Neural cell (in vitro differentiated cells): ENCODE measurements at regions not wholly inside any gene's neighbourhood (a gene's known extent, or its start where the extent isn't known, plus 50 kb on each side); places are given as distances from the start of the nearest gene placed in this dataset.

Source experiments
- H2AFZ ChIP-seq: fragments of 200-600, 300-800 bp; sonication (generic), shearing (Covaris generic); 2 replicates; pipeline ENCODE4 v1.6.0; 2014; ENCODE audit warnings: low read depth, mild to moderate bottlenecking, antibody characterized with exemption, low read length, moderate library complexity
- H3F3A ChIP-seq: fragments of 200-600 bp; shearing (Covaris generic); 2 replicates; pipeline ENCODE4 v1.6.1; 2016; ENCODE audit warnings: mild to moderate bottlenecking, moderate library complexity, mixed read lengths, antibody characterized with exemption, low read length; ENCODE audit not compliant: insufficient read depth, poor library complexity, severe bottlenecking
- H3K27ac ChIP-seq: fragments of 200-600, 300-800 bp; sonication (generic), shearing (Covaris generic); 2 replicates; pipeline ENCODE4 v1.5.1; 2014; ENCODE audit warnings: mild to moderate bottlenecking, low read length, moderate library complexity
- H3K27me3 ChIP-seq: fragments of 300-800, 200-600 bp; sonication (generic), shearing (Covaris generic); 2 replicates; pipeline ENCODE4 v1.6.0; 2014; ENCODE audit warnings: mild to moderate bottlenecking, low read depth, low read length, moderate library complexity; ENCODE audit not compliant: insufficient read depth
- H3K36me3 ChIP-seq: fragments of 300-800, 200-600 bp; sonication (generic), shearing (Covaris generic); 2 replicates; pipeline ENCODE4 v1.5.1; 2014; ENCODE audit warnings: mild to moderate bottlenecking, antibody characterized with exemption, low read length, moderate library complexity; ENCODE audit not compliant: insufficient read depth
- H3K4me2 ChIP-seq: fragments of 300-800, 200-600 bp; sonication (generic), shearing (Covaris generic); 2 replicates; pipeline ENCODE4 v1.6.0; 2014; ENCODE audit warnings: mild to moderate bottlenecking, low read length
- H3K4me3 ChIP-seq: fragments of 300-800, 200-600 bp; sonication (generic), shearing (Covaris generic); 2 replicates; pipeline ENCODE4 v1.5.1; 2014; ENCODE audit warnings: mild to moderate bottlenecking, low read length, moderate library complexity
- H3K79me2 ChIP-seq: fragments of 200-600 bp; shearing (Covaris generic); replicated peaks from 2 replicates; pipeline ENCODE4 v1.6.0; 2014; ENCODE audit warnings: mild to moderate bottlenecking, low read length, moderate library complexity; ENCODE audit not compliant: insufficient read depth
- H3K9ac ChIP-seq: fragments of 300-800, 200-600 bp; sonication (generic), shearing (Covaris generic); 2 replicates; pipeline ENCODE4 v1.6.1; 2016; ENCODE audit warnings: mild to moderate bottlenecking, low read length, mixed read lengths
- H3K9me2 ChIP-seq: fragments of 200-600 bp; shearing (Covaris generic); 2 replicates; pipeline ENCODE4 v1.6.1; 2016; ENCODE audit warnings: mild to moderate bottlenecking, low read length, mixed read lengths; ENCODE audit not compliant: insufficient read depth
- H3K9me3 ChIP-seq: fragments of 200-600, 300-800 bp; sonication (generic), shearing (Covaris generic); 2 replicates; pipeline ENCODE4 v1.6.1; 2016; ENCODE audit warnings: mild to moderate bottlenecking, mixed run types, low read length, moderate library complexity, mixed read lengths
- H4K20me1 ChIP-seq: fragments of 200-600 bp; shearing (Covaris generic); 2 replicates; pipeline ENCODE4 v1.6.1; 2016; ENCODE audit warnings: mild to moderate bottlenecking, mixed run types; ENCODE audit not compliant: insufficient read depth
- EP300 ChIP-seq: fragments of 450-650 bp; conservative IDR thresholded peaks from 2 replicates; pipeline ENCODE4 v1.6.1; 2014; ENCODE audit warnings: antibody characterized with exemption, mild to moderate bottlenecking, moderate library complexity; ENCODE audit not compliant: poor library complexity, severe bottlenecking
- EZH2 ChIP-seq: fragments of 200-600, 300-800 bp; shearing (Covaris generic), sonication (generic); IDR thresholded peaks from 2 replicates; pipeline ENCODE4 v1.6.1; 2014; ENCODE audit warnings: antibody characterized with exemption, low read length, borderline replicate concordance, mild to moderate bottlenecking; ENCODE audit not compliant: insufficient read depth, poor library complexity, severe bottlenecking
- MXI1 ChIP-seq: fragments of 450-650 bp; conservative IDR thresholded peaks from 2 replicates; pipeline ENCODE4 v1.6.1; 2014; ENCODE audit warnings: antibody characterized with exemption, mild to moderate bottlenecking; ENCODE audit not compliant: poor library complexity, severe bottlenecking
- POLR2AphosphoS5 ChIP-seq: IDR thresholded peaks from 2 replicates; pipeline ENCODE4 v1.6.1; 2012
- RAD21 ChIP-seq: fragments of 450-650 bp; conservative IDR thresholded peaks from 2 replicates; pipeline ENCODE4 v1.6.1; 2014; ENCODE audit warnings: antibody characterized with exemption, mild to moderate bottlenecking, moderate library complexity
- REST ChIP-seq: IDR thresholded peaks from 2 replicates; pipeline ENCODE4 v1.6.1; 2012; ENCODE audit warnings: borderline replicate concordance
- SMC3 ChIP-seq: fragments of 450-650 bp; conservative IDR thresholded peaks from 2 replicates; pipeline ENCODE4 v1.6.1; 2014; ENCODE audit warnings: antibody characterized with exemption, mild to moderate bottlenecking, moderate library complexity; ENCODE audit not compliant: poor library complexity
- TAF1 ChIP-seq: IDR thresholded peaks from 2 replicates; pipeline ENCODE4 v1.6.1; 2012; ENCODE audit warnings: low read depth
- TF ChIP-seq, protein P1 (sequence below): fragments of 450-650 bp; IDR thresholded peaks from 2 replicates; pipeline ENCODE4 v1.5.1; 2014; ENCODE audit warnings: antibody characterized with exemption, mild to moderate bottlenecking, moderate library complexity; ENCODE audit not compliant: poor library complexity, severe bottlenecking

DNA sequence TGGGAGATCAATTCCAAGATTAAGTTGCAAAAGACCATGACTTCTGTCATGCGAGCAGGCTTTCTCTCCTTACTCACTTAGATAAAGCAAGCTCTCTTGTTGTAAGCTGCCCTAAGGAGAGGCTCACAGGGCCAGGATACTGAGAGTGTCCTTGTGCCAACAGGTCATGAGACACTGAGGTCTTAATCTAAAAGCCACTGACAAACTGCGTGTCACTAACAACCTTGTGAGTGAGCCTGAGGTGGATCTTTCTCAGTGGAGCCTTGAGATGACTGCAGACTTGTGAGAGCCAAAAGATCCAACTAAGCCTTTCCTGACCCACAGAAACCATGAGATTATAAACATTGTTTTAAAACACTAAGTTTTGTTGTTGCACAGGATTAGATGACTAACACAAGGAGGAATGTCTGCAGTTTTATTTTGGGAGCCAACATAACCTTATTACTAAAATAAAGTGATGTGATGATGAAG lies 170.5 kb downstream of the SLC39A8 start:
- Histone ChIP-seq H3K9me3 (no peaks in the 10 kb centered on the region), H3K9ac (no peak overlapping the region), H3K4me2 (no peak overlapping the region), H3K4me3 (no peak overlapping the region), H3K36me3 (no peaks in the 10 kb centered on the region), H4K20me1 (no peaks in the 10 kb centered on the region), H2AFZ (no peak overlapping the region), H3K27ac (no peak overlapping the region), H3K9me2 (no peaks in the 10 kb centered on the region), H3F3A (no peaks in the 10 kb centered on the region), H3K27me3 (no peaks in the 10 kb centered on the region), H3K79me2 (no peaks in the 10 kb centered on the region)
- no peak for TF ChIP-seq SMC3
- TF ChIP-seq MXI1, result no peak
- no peak for TF ChIP-seq RAD21
- TF ChIP-seq, protein P1, sequence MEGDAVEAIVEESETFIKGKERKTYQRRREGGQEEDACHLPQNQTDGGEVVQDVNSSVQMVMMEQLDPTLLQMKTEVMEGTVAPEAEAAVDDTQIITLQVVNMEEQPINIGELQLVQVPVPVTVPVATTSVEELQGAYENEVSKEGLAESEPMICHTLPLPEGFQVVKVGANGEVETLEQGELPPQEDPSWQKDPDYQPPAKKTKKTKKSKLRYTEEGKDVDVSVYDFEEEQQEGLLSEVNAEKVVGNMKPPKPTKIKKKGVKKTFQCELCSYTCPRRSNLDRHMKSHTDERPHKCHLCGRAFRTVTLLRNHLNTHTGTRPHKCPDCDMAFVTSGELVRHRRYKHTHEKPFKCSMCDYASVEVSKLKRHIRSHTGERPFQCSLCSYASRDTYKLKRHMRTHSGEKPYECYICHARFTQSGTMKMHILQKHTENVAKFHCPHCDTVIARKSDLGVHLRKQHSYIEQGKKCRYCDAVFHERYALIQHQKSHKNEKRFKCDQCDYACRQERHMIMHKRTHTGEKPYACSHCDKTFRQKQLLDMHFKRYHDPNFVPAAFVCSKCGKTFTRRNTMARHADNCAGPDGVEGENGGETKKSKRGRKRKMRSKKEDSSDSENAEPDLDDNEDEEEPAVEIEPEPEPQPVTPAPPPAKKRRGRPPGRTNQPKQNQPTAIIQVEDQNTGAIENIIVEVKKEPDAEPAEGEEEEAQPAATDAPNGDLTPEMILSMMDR, result no peak
- TF ChIP-seq REST, result no peak
- no peak for TF ChIP-seq EP300
- no peak for TF ChIP-seq EZH2
- TF ChIP-seq TAF1, result no peak
- TF ChIP-seq POLR2AphosphoS5, result no peak

DNA sequence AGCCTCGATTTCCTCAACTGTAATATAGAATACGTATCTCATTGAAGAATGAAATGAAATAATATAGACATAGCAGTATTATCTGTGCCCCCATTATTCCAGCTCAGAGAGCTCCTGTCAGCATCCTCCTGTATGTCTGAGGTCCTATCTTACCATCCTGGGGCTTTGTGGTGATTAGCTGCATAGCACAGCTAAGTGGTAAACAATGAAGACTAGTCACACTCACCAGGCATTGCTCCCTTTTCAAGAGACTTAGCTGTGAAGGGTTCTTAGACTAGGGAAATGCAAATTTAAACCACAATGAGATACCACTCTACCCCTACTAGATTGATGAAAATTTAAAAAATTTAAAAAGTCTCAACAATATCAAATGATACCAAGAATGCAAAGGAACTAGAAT lies 172.9 kb downstream of the SLC39A8 start:
- TF ChIP-seq REST (no peak), EZH2 (no peak), TAF1 (no peak), EP300 (no peak), RAD21 (no peak), POLR2AphosphoS5 (no peak), SMC3 (no peak), MXI1 (no peak)
- TF ChIP-seq, protein P1, result no peak
- no peak overlapping the region for H3K27ac ChIP-seq
- no peaks in the 10 kb centered on the region for H3K79me2 ChIP-seq
- H3K9ac ChIP-seq, result no peak overlapping the region
- no peaks in the 10 kb centered on the region for H3F3A ChIP-seq
- no peaks in the 10 kb centered on the region for H3K9me2 ChIP-seq
- no peaks in the 10 kb centered on the region for H3K9me3 ChIP-seq
- H3K4me3 ChIP-seq, result no peak overlapping the region
- H4K20me1 ChIP-seq, result no peaks in the 10 kb centered on the region
- H3K36me3 ChIP-seq, result no peaks in the 10 kb centered on the region
- H2AFZ ChIP-seq, result no peak overlapping the region
- no peak overlapping the region for H3K4me2 ChIP-seq
- H3K27me3 ChIP-seq, result no peaks in the 10 kb centered on the region
